ENCODE measurements at regions not wholly inside any gene's neighbourhood (a gene's known extent, or its start where the extent isn't known, plus 50 kb on each side); places are given as distances from the start of the nearest gene placed in this dataset.

DNA sequence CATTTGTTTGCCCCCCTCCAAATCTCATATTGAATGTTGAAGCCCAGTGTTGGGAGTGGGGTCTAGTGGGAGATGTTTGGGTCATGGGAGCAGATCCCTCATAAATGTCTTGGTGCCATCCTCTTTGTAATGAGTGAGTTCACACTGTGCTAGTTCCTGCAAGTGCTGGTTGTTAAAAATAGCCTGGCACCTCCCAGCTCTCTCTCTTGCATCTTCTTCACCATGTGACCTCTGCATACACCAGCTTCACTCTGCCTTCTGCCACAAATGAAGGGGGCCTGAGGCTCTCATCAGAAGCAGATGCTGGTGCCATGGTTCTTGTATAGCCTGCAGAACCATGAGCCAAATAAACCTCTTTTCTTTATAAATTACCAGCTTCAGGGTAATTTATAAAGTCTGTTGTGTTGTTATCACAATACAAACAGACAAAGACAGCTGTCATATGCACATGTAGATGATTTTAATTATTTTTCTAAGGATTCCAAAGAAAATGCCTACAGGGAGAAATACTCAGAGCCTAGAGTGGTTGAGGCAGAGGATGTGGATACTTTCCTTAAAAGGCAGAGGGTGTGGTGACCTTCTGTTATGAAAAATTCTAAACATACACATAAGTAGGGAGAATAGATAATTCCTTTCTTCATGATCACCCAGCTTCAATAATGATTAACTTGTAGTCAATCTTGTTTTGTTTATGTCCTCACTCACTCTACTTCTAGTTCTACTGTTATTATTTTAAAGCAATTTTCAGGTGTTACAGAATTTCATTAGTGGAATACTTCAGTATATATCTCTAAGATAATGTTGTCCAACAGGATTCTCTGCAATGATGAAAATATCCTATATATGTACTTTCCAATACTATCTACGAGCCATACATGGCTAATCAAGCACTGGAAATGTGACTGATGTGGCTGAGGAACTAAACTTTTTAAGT is 75.1 kb upstream of the RANBP6 start:
- Mint-ChIP-seq H3K4me1 (peaks cover 6% of the 10 kb centered on the region; the same call in 2 of the 3 replicates), H3K9me3 (peaks cover 4% of the 10 kb centered on the region), H3K27me3 (ENCODE audit: insufficient read depth, low read depth, poor library complexity) (peaks cover 3% of the 10 kb centered on the region), H3K4me3 (no peak overlapping the region), H3K27ac (no peak overlapping the region), H3K36me3 (ENCODE audit: low read depth) (peaks cover under 1% of the 10 kb centered on the region; the same call in 2 of the 3 replicates)
- Histone ChIP-seq H3K4me3 (no peak overlapping the region), H3F3A (replicated peaks; ENCODE audit: low read depth) (no peaks in the 10 kb centered on the region), H3K27ac (ENCODE audit: low read depth) (no peak overlapping the region), H3K4me1 (ENCODE audit: insufficient read depth) (peaks cover 4% of the 10 kb centered on the region; the same call in 1 of the 2 replicates), H3K4me2 (no peak overlapping the region), H4K20me1 (replicated peaks; ENCODE audit: insufficient read depth) (no peaks in the 10 kb centered on the region), H3K27me3 (ENCODE audit: insufficient read depth) (no peaks in the 10 kb centered on the region), H3K79me2 (replicated peaks; ENCODE audit: insufficient read depth) (no peaks in the 10 kb centered on the region), H2AFZ (no peak overlapping the region), H3K9me2 (ENCODE audit: insufficient read depth) (peaks cover 8% of the 10 kb centered on the region), H3K36me3 (ENCODE audit: insufficient read depth) (no peaks in the 10 kb centered on the region)
- TF ChIP-seq CREB1 (CRISPR knock-in tag; IDR thresholded peaks at IDR 0.05; ENCODE audit: low read depth) (no peak), EZH2phosphoT487 (IDR thresholded peaks at IDR 0.05; ENCODE audit: unreplicated experiment) (no peak), ZNF331 (CRISPR knock-in tag; IDR thresholded peaks at IDR 0.05; ENCODE audit: low read depth) (no peak), ZNF114 (CRISPR knock-in tag; IDR thresholded peaks at IDR 0.05) (no peak), NANOG (IDR thresholded peaks at IDR 0.05; ENCODE audit: borderline replicate concordance) (no peak), STAT1 (IDR thresholded peaks at IDR 0.05; ENCODE audit: unreplicated experiment) (no peak), JUNB (IDR thresholded peaks at IDR 0.05; ENCODE audit: unreplicated experiment) (no peak), POLR2AphosphoS5 (IDR thresholded peaks at IDR 0.05; ENCODE audit: low read depth) (no peak), EZH2 (IDR thresholded peaks at IDR 0.05; ENCODE audit: low read depth, unreplicated experiment) (no peak)
- TF ChIP-seq, protein P1, sequence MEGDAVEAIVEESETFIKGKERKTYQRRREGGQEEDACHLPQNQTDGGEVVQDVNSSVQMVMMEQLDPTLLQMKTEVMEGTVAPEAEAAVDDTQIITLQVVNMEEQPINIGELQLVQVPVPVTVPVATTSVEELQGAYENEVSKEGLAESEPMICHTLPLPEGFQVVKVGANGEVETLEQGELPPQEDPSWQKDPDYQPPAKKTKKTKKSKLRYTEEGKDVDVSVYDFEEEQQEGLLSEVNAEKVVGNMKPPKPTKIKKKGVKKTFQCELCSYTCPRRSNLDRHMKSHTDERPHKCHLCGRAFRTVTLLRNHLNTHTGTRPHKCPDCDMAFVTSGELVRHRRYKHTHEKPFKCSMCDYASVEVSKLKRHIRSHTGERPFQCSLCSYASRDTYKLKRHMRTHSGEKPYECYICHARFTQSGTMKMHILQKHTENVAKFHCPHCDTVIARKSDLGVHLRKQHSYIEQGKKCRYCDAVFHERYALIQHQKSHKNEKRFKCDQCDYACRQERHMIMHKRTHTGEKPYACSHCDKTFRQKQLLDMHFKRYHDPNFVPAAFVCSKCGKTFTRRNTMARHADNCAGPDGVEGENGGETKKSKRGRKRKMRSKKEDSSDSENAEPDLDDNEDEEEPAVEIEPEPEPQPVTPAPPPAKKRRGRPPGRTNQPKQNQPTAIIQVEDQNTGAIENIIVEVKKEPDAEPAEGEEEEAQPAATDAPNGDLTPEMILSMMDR (conservative IDR thresholded peaks at IDR 0.05; ENCODE audit: low read depth in 2 of 2), result no peak
- TF ChIP-seq, protein P2, sequence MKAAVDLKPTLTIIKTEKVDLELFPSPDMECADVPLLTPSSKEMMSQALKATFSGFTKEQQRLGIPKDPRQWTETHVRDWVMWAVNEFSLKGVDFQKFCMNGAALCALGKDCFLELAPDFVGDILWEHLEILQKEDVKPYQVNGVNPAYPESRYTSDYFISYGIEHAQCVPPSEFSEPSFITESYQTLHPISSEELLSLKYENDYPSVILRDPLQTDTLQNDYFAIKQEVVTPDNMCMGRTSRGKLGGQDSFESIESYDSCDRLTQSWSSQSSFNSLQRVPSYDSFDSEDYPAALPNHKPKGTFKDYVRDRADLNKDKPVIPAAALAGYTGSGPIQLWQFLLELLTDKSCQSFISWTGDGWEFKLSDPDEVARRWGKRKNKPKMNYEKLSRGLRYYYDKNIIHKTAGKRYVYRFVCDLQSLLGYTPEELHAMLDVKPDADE (IDR thresholded peaks at IDR 0.05), result no peak
- TF ChIP-seq, protein P3, sequence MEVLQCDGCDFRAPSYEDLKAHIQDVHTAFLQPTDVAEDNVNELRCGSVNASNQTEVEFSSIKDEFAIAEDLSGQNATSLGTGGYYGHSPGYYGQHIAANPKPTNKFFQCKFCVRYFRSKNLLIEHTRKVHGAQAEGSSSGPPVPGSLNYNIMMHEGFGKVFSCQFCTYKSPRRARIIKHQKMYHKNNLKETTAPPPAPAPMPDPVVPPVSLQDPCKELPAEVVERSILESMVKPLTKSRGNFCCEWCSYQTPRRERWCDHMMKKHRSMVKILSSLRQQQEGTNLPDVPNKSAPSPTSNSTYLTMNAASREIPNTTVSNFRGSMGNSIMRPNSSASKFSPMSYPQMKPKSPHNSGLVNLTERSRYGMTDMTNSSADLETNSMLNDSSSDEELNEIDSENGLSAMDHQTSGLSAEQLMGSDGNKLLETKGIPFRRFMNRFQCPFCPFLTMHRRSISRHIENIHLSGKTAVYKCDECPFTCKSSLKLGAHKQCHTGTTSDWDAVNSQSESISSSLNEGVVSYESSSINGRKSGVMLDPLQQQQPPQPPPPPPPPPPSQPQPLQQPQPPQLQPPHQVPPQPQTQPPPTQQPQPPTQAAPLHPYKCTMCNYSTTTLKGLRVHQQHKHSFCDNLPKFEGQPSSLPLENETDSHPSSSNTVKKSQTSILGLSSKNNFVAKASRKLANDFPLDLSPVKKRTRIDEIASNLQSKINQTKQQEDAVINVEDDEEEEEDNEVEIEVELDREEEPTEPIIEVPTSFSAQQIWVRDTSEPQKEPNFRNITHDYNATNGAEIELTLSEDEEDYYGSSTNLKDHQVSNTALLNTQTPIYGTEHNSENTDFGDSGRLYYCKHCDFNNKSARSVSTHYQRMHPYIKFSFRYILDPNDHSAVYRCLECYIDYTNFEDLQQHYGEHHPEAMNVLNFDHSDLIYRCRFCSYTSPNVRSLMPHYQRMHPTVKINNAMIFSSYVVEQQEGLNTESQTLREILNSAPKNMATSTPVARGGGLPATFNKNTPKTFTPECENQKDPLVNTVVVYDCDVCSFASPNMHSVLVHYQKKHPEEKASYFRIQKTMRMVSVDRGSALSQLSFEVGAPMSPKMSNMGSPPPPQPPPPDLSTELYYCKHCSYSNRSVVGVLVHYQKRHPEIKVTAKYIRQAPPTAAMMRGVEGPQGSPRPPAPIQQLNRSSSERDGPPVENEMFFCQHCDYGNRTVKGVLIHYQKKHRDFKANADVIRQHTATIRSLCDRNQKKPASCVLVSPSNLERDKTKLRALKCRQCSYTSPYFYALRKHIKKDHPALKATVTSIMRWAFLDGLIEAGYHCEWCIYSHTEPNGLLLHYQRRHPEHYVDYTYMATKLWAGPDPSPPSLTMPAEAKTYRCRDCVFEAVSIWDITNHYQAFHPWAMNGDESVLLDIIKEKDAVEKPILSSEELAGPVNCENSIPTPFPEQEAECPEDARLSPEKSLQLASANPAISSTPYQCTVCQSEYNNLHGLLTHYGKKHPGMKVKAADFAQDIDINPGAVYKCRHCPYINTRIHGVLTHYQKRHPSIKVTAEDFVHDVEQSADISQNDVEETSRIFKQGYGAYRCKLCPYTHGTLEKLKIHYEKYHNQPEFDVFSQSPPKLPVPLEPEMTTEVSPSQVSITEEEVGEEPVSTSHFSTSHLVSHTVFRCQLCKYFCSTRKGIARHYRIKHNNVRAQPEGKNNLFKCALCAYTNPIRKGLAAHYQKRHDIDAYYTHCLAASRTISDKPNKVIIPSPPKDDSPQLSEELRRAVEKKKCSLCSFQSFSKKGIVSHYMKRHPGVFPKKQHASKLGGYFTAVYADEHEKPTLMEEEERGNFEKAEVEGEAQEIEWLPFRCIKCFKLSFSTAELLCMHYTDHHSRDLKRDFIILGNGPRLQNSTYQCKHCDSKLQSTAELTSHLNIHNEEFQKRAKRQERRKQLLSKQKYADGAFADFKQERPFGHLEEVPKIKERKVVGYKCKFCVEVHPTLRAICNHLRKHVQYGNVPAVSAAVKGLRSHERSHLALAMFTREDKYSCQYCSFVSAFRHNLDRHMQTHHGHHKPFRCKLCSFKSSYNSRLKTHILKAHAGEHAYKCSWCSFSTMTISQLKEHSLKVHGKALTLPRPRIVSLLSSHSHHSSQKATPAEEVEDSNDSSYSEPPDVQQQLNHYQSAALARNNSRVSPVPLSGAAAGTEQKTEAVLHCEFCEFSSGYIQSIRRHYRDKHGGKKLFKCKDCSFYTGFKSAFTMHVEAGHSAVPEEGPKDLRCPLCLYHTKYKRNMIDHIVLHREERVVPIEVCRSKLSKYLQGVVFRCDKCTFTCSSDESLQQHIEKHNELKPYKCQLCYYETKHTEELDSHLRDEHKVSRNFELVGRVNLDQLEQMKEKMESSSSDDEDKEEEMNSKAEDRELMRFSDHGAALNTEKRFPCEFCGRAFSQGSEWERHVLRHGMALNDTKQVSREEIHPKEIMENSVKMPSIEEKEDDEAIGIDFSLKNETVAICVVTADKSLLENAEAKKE (CRISPR knock-in tag; IDR thresholded peaks at IDR 0.05), result no peak
- TF ChIP-seq, protein P4, sequence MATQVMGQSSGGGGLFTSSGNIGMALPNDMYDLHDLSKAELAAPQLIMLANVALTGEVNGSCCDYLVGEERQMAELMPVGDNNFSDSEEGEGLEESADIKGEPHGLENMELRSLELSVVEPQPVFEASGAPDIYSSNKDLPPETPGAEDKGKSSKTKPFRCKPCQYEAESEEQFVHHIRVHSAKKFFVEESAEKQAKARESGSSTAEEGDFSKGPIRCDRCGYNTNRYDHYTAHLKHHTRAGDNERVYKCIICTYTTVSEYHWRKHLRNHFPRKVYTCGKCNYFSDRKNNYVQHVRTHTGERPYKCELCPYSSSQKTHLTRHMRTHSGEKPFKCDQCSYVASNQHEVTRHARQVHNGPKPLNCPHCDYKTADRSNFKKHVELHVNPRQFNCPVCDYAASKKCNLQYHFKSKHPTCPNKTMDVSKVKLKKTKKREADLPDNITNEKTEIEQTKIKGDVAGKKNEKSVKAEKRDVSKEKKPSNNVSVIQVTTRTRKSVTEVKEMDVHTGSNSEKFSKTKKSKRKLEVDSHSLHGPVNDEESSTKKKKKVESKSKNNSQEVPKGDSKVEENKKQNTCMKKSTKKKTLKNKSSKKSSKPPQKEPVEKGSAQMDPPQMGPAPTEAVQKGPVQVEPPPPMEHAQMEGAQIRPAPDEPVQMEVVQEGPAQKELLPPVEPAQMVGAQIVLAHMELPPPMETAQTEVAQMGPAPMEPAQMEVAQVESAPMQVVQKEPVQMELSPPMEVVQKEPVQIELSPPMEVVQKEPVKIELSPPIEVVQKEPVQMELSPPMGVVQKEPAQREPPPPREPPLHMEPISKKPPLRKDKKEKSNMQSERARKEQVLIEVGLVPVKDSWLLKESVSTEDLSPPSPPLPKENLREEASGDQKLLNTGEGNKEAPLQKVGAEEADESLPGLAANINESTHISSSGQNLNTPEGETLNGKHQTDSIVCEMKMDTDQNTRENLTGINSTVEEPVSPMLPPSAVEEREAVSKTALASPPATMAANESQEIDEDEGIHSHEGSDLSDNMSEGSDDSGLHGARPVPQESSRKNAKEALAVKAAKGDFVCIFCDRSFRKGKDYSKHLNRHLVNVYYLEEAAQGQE (IDR thresholded peaks at IDR 0.05; ENCODE audit: unreplicated experiment), result no peak
- ATAC-seq, result no peak
- DNase-seq (ENCODE audit: low spot score), result no peak

Data from GM23338 (cell line).